ENCODE measurements at regions not wholly inside any gene's neighbourhood (a gene's known extent, or its start where the extent isn't known, plus 50 kb on each side); places are given as distances from the start of the nearest gene placed in this dataset.

DNA sequence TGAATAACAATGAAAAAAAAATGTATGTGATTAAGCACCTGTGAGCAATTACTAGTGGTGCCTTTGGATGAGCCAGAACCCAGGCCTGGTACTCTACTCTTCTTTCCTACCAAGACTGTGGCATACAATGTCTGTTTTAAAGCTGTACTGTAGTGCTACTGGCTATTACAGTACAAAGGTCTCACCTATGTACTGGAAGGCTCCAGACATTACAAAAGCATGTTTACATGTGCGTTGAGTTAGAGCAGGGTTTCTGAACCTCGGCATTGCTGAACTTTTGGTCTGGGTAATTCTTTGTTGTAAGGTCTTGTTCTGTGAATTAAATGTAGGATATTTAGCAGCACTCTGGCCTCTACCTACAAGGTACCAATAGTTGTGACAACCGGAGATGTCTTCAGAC is 153.8 kb downstream of the SPATA18 start:
- H3K9ac ChIP-seq (ENCODE audit: low read depth, low read length): no peak overlapping the region
- H3K9me3 ChIP-seq (ENCODE audit: control insufficient read depth, insufficient read depth, low read length): no peaks in the 10 kb centered on the region
- H2AK5ac ChIP-seq (ENCODE audit: low read depth, low read length): no peak overlapping the region
- no peaks in the 10 kb centered on the region for H3K79me1 ChIP-seq (ENCODE audit: low read depth in 1 of 2, low read length in 2 of 2)
- no peaks in the 10 kb centered on the region for H3K9me1 ChIP-seq (ENCODE audit: insufficient read depth, low read length)
- H2AK9ac ChIP-seq (replicated peaks; ENCODE audit: low read depth, low read length, poor library complexity): no peak overlapping the region
- no peak overlapping the region for H3K4ac ChIP-seq (ENCODE audit: low read depth, low read length)
- TF ChIP-seq RCOR1 (IDR thresholded peaks at IDR 0.05; ENCODE audit: insufficient replicate concordance, low read length) (no peak), CEBPB (IDR thresholded peaks at IDR 0.05; ENCODE audit: low read depth, low read length) (no peak), FOS (IDR thresholded peaks at IDR 0.05; ENCODE audit: low read depth, low read length) (no peak), POLR2A (IDR thresholded peaks at IDR 0.05; ENCODE audit: low read depth, low read length) (no peak), MXI1 (IDR thresholded peaks at IDR 0.05; ENCODE audit: borderline replicate concordance, low read depth, low read length) (no peak), CHD1 (IDR thresholded peaks at IDR 0.05; ENCODE audit: low read depth, low read length) (no peak), SMC3 (IDR thresholded peaks at IDR 0.05; ENCODE audit: low read depth, low read length) (no peak), MAFK (IDR thresholded peaks at IDR 0.05; ENCODE audit: low read depth, low read length) (no peak), USF2 (IDR thresholded peaks at IDR 0.05; ENCODE audit: low read depth, low read length) (no peak), RFX5 (IDR thresholded peaks at IDR 0.05; ENCODE audit: low read depth, low read length) (no peak), RAD21 (IDR thresholded peaks at IDR 0.05; ENCODE audit: low read length) (no peak), MAZ (IDR thresholded peaks at IDR 0.05; ENCODE audit: borderline replicate concordance, low read depth, low read length) (no peak)
- TF ChIP-seq, protein P1, sequence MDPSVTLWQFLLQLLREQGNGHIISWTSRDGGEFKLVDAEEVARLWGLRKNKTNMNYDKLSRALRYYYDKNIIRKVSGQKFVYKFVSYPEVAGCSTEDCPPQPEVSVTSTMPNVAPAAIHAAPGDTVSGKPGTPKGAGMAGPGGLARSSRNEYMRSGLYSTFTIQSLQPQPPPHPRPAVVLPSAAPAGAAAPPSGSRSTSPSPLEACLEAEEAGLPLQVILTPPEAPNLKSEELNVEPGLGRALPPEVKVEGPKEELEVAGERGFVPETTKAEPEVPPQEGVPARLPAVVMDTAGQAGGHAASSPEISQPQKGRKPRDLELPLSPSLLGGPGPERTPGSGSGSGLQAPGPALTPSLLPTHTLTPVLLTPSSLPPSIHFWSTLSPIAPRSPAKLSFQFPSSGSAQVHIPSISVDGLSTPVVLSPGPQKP (IDR thresholded peaks at IDR 0.05; ENCODE audit: borderline replicate concordance, low read depth, low read length): no peak
- TF ChIP-seq, protein P2, sequence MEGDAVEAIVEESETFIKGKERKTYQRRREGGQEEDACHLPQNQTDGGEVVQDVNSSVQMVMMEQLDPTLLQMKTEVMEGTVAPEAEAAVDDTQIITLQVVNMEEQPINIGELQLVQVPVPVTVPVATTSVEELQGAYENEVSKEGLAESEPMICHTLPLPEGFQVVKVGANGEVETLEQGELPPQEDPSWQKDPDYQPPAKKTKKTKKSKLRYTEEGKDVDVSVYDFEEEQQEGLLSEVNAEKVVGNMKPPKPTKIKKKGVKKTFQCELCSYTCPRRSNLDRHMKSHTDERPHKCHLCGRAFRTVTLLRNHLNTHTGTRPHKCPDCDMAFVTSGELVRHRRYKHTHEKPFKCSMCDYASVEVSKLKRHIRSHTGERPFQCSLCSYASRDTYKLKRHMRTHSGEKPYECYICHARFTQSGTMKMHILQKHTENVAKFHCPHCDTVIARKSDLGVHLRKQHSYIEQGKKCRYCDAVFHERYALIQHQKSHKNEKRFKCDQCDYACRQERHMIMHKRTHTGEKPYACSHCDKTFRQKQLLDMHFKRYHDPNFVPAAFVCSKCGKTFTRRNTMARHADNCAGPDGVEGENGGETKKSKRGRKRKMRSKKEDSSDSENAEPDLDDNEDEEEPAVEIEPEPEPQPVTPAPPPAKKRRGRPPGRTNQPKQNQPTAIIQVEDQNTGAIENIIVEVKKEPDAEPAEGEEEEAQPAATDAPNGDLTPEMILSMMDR (conservative IDR thresholded peaks at IDR 0.05; ENCODE audit: low read depth, low read length): no peak
- H3K14ac ChIP-seq (replicated peaks; ENCODE audit: low read depth, low read length): no peak overlapping the region
- H4K8ac ChIP-seq (ENCODE audit: low read depth in 2 of 2, low read length in 2 of 2): no peak overlapping the region
- no peak overlapping the region for H3K27ac ChIP-seq (ENCODE audit: insufficient read depth, low read length)
- no peak for ATAC-seq (ENCODE audit: low read depth)
- H4K20me1 ChIP-seq (ENCODE audit: insufficient read depth, low read length): no peaks in the 10 kb centered on the region
- no peak for DNase-seq
- H3K56ac ChIP-seq (ENCODE audit: extremely low read depth, insufficient read depth, low read length): no peak overlapping the region
- WGBS, 2 experiments (ENCODE audit: extremely low coverage in 2 of 2, insufficient read length in 1 of 2): no CpG with 5 or more reads among the region's 3 CpGs
- no peak overlapping the region for H2BK120ac ChIP-seq (ENCODE audit: low read depth, low read length)
- intact Hi-C loops (cut with micrococcal nuclease) (loop anchor here (10.0 kb wide), 1 partner anchor 60 kb away; no protein-coding TSS in a partner anchor), in situ Hi-C loops (cut with MboI; ENCODE audit: low sequenced_read_pairs) (no loop called here), dilution Hi-C loops (cut with HindIII; ENCODE audit: low sequenced_read_pairs, unreplicated experiment) (no loop called here)
- POLR2A ChIA-PET (ENCODE audit: unreplicated experiment): no interaction called here
- BruUV-seq (replicated peaks): no TSS peak
- H4K5ac ChIP-seq (ENCODE audit: low read depth, low read length): no peak overlapping the region
- no peak overlapping the region for H3K4me3 ChIP-seq (ENCODE audit: insufficient read depth, low read depth, low read length)
- H2BK5ac ChIP-seq (ENCODE audit: low read depth, low read length, poor library complexity, severe bottlenecking): no peak overlapping the region
- CTCF ChIA-PET: no interaction called here
- no peak overlapping the region for H3K4me2 ChIP-seq (ENCODE audit: low read depth, low read length)
- no peak overlapping the region for H3K23ac ChIP-seq (ENCODE audit: low read depth, low read length)
- H2BK15ac ChIP-seq (ENCODE audit: low read depth, low read length): no peak overlapping the region
- H3K27me3 ChIP-seq (ENCODE audit: control insufficient read depth, insufficient read depth, low read length): no peaks in the 10 kb centered on the region
- no peak overlapping the region for H2AFZ ChIP-seq (replicated peaks; ENCODE audit: low read length, poor library complexity)
- H3K18ac ChIP-seq (ENCODE audit: low read depth, low read length): no peak overlapping the region
- H2BK20ac ChIP-seq (ENCODE audit: low read depth, low read length): no peak overlapping the region
- no peaks in the 10 kb centered on the region for H3K36me3 ChIP-seq (ENCODE audit: control insufficient read depth, insufficient read depth, low read length)
- no peaks in the 10 kb centered on the region for H3K4me1 ChIP-seq (ENCODE audit: control insufficient read depth, insufficient read depth, low read length)
- H4K91ac ChIP-seq (ENCODE audit: insufficient read depth, low read depth, low read length): no peak overlapping the region
